ENCODE measurements at regions not wholly inside any gene's neighbourhood (a gene's known extent, or its start where the extent isn't known, plus 50 kb on each side); places are given as distances from the start of the nearest gene placed in this dataset.
A peak's percentile ranks its signal among the peaks of the same experiment; 100 is the strongest.

GRCh38 chr17:45722161-45722560, 62.0 kb upstream of the CRHR1 start:
- peak; percentile 27 for TF ChIP-seq CTCF (IDR thresholded peaks at IDR 0.05; ENCODE audit: poor library complexity)
- no peak for TF ChIP-seq EZH2phosphoT487 (IDR thresholded peaks at IDR 0.05; ENCODE audit: low read depth, severe bottlenecking, unreplicated experiment)
- no peak for TF ChIP-seq EZH2 (IDR thresholded peaks at IDR 0.05; ENCODE audit: borderline replicate concordance)
